HG03045 (cell line): ENCODE measurements at regions not wholly inside any gene's neighbourhood (a gene's known extent, or its start where the extent isn't known, plus 50 kb on each side); places are given as distances from the start of the nearest gene placed in this dataset.

ENCODE experiments used
- ATAC-seq: cut with Tn5 transposase; IDR thresholded peaks from one replicate; pipeline ENCODE4 v1.9.1; 2021; ENCODE audit warnings: mild to moderate bottlenecking, moderate library complexity; ENCODE audit not compliant: unreplicated experiment

GRCh38 chr11:104661901-104662300, 236.4 kb downstream of the CASP12 start:
- ATAC-seq = no peak

GRCh38 chr11:104661471-104661870, 236.8 kb downstream of the CASP12 start:
- ATAC-seq = no peak

GRCh38 chr11:104658177-104658576, 240.1 kb downstream of the CASP12 start:
- no peak for ATAC-seq

- no peak for ATAC-seq
Observed at GRCh38 chr11:104657083-104657482, 241.2 kb downstream of the CASP12 start.

- no peak for ATAC-seq
Observed at GRCh38 chr11:104655066-104655465, 243.2 kb downstream of the CASP12 start.

- ATAC-seq = no peak
Observed at GRCh38 chr11:104654181-104654813, 244.0 kb downstream of the CASP12 start.

- no peak for ATAC-seq
Observed at GRCh38 chr11:104653407-104653806, 244.9 kb downstream of the CASP12 start.

GRCh38 chr11:104652996-104653395, 245.3 kb downstream of the CASP12 start:
- ATAC-seq = no peak

- ATAC-seq = no peak
Observed at GRCh38 chr11:104650234-104650633, 248.0 kb downstream of the CASP12 start.

GRCh38 chr11:104649002-104649401, 249.3 kb downstream of the CASP12 start:
- ATAC-seq = no peak

- no peak for ATAC-seq
Observed at GRCh38 chr11:104645261-104646222, 252.7 kb downstream of the CASP12 start.

GRCh38 chr11:104637662-104638170, 260.5 kb downstream of the CASP12 start:
- no peak for ATAC-seq

GRCh38 chr11:104633226-104633625, 265.0 kb downstream of the CASP12 start:
- no peak for ATAC-seq

- no peak for ATAC-seq
Observed at GRCh38 chr11:104630352-104630751, 267.9 kb downstream of the CASP12 start.

- no peak for ATAC-seq
Observed at GRCh38 chr11:104625246-104625645, 273.0 kb downstream of the CASP12 start.

- ATAC-seq = no peak
Observed at GRCh38 chr11:104624021-104624420, 274.2 kb downstream of the CASP12 start.

GRCh38 chr11:104623518-104623917, 274.7 kb downstream of the CASP12 start:
- no peak for ATAC-seq

GRCh38 chr11:104620991-104621390, 277.3 kb downstream of the CASP12 start:
- no peak for ATAC-seq

GRCh38 chr11:104619751-104620150, 278.5 kb downstream of the CASP12 start:
- no peak for ATAC-seq

GRCh38 chr11:104618954-104619353, 279.3 kb downstream of the CASP12 start:
- no peak for ATAC-seq

GRCh38 chr11:104614961-104615360, 283.3 kb downstream of the CASP12 start:
- ATAC-seq = no peak

GRCh38 chr11:104614117-104614680, 284.1 kb downstream of the CASP12 start:
- no peak for ATAC-seq
